ENCODE measurements at regions not wholly inside any gene's neighbourhood (a gene's known extent, or its start where the extent isn't known, plus 50 kb on each side); places are given as distances from the start of the nearest gene placed in this dataset.

GRCh38 chr7:156096771-156097538, 284.7 kb upstream of the SHH start:
- DNase-seq (ENCODE audit: low spot score): peak; percentile 46
- Histone ChIP-seq H3K36me3 (no peaks in the 10 kb centered on the region), H3K4me1 (replicated peaks) (no peaks in the 10 kb centered on the region), H3K27me3 (replicated peaks; ENCODE audit: insufficient read depth) (no peaks in the 10 kb centered on the region), H3K27ac (no peak overlapping the region), H3K4me3 (no peak overlapping the region), H3K9me3 (no peaks in the 10 kb centered on the region)
- 54% methylated on average over 20 of the region's 20 CpGs for WGBS
- TF ChIP-seq POLR2AphosphoS5 (IDR thresholded peaks at IDR 0.05): peak; percentile 63
- TF ChIP-seq CTCF (IDR thresholded peaks at IDR 0.05): no peak
- intact Hi-C loops (cut with DNase I): no loop called here

GRCh38 chr7:156095908-156096539, 283.8 kb upstream of the SHH start:
- Histone ChIP-seq H3K27me3 (replicated peaks; ENCODE audit: insufficient read depth) (no peaks in the 10 kb centered on the region), H3K27ac (no peak overlapping the region), H3K36me3 (no peaks in the 10 kb centered on the region), H3K4me3 (no peak overlapping the region), H3K9me3 (no peaks in the 10 kb centered on the region), H3K4me1 (replicated peaks) (no peaks in the 10 kb centered on the region)
- DNase-seq (ENCODE audit: low spot score): no peak
- 49% methylated on average over 9 of the region's 9 CpGs for WGBS
- TF ChIP-seq CTCF (IDR thresholded peaks at IDR 0.05): no peak
- TF ChIP-seq POLR2A (IDR thresholded peaks at IDR 0.05): no peak
- TF ChIP-seq POLR2AphosphoS5 (IDR thresholded peaks at IDR 0.05): no peak
- intact Hi-C loops (cut with DNase I): no loop called here

GRCh38 chr7:156094350-156095146, 282.3 kb upstream of the SHH start:
- intact Hi-C loops (cut with DNase I): no loop called here
- Histone ChIP-seq H3K36me3 (no peaks in the 10 kb centered on the region), H3K4me3 (no peak overlapping the region), H3K27ac (no peak overlapping the region), H3K27me3 (replicated peaks; ENCODE audit: insufficient read depth) (no peaks in the 10 kb centered on the region), H3K4me1 (replicated peaks) (no peaks in the 10 kb centered on the region), H3K9me3 (no peaks in the 10 kb centered on the region)
- DNase-seq (ENCODE audit: low spot score): no peak
- TF ChIP-seq CTCF (IDR thresholded peaks at IDR 0.05) (no peak), POLR2AphosphoS5 (IDR thresholded peaks at IDR 0.05) (no peak), POLR2A (IDR thresholded peaks at IDR 0.05) (no peak)
- WGBS: 93% methylated on average over 15 of the region's 15 CpGs

GRCh38 chr7:156092307-156092706, 280.0 kb upstream of the SHH start:
- Histone ChIP-seq H3K27ac (no peak overlapping the region), H3K9me3 (no peaks in the 10 kb centered on the region), H3K36me3 (no peaks in the 10 kb centered on the region), H3K27me3 (replicated peaks; ENCODE audit: insufficient read depth) (no peaks in the 10 kb centered on the region), H3K4me1 (replicated peaks) (no peaks in the 10 kb centered on the region), H3K4me3 (no peak overlapping the region)
- no peak for DNase-seq (ENCODE audit: low spot score)
- TF ChIP-seq CTCF (IDR thresholded peaks at IDR 0.05) (no peak), POLR2A (IDR thresholded peaks at IDR 0.05) (no peak), POLR2AphosphoS5 (IDR thresholded peaks at IDR 0.05) (no peak)
- whole genome bisulfite sequencing: 96% methylated on average over 11 of the region's 11 CpGs
- intact Hi-C loops (cut with DNase I): no loop called here
